NCI-H774 (cell line): ENCODE measurements at regions not wholly inside any gene's neighbourhood (a gene's known extent, or its start where the extent isn't known, plus 50 kb on each side); places are given as distances from the start of the nearest gene placed in this dataset.
"Not testable (repeated sequence)": the region's sequence is repeated elsewhere in the genome, so short reads cannot be mapped to it uniquely, and the experiment has no call there.

Source experiments
- DNase-seq: peaks from one replicate; lab custom pipeline; 2025; lab: John Stamatoyannopoulos, UW

DNA sequence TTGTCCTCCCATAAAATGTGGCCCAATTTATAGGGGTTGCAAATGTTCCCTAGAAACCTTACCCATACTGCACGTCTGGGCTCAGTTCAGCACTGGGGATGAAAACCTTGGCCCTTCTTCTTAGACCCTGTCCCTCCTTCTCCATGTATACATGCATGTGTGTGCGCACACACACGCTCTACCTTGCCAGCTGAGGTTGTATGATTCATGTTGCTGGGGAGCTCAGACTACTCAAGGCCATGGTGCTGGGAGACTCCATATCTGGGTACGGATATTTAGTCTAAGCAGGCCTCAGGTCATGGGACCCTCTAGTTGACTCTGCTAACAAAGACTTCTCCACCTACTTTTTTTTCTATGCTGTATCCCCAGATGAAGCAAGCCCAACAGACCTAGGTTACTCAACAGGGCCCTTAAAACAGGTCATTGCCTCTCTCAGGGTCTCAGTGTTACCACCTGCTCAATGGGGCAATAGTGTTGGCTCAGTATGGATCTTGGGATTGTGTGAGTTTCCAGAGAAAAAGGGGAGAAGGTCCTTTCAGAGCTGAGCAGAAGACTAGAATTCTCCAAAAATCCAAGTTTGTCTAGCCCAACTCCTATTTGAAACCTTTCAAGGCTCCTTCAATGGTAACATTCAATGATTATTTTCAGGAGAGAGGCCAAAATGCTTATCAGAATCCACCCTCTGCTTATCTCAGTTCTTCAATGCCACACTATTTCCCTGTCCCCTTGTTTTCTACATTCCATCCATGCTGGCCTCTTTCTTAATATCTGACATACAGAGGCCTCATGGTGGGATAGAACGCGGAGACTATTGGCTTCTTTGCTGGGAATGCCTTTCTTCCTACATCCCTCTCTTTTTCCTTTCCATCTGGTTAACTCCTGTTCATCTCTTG is 123.6 kb upstream of the PITX1 start:
- no peak for DNase-seq

DNA sequence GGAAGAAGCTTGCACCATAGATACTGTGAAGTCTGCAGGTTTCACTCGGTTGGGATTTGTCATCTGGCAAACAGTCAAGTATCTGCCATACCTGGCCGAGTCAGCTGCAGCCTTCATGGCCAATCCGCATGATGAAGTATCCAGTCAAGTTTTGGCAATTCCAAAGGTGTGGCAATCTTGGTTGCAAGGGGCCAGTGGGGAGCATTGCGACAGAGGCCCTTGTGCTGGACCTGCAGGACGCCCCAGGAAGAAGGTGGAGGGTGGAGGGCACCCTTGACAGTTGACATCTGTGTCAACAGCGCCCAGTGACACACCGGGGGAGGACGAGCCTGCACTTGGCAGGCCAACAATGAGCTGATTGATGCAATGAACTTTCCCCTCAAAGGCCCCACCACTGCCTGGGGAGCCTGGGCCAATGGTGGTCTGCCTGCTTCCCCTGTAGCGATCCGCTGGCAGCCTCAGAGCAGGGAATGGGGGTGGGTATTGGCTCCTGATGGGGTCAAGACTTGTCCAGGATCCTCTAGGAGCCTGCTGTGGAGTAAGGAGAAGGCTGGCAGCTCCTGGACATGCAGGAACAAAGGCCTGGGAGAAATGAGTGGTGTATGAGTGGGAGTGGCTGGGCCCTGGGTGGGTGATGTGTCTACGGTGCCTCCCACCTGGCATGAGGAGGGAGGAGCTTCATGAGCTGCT is 122.8 kb upstream of the PITX1 start:
- DNase-seq = no peak

DNA sequence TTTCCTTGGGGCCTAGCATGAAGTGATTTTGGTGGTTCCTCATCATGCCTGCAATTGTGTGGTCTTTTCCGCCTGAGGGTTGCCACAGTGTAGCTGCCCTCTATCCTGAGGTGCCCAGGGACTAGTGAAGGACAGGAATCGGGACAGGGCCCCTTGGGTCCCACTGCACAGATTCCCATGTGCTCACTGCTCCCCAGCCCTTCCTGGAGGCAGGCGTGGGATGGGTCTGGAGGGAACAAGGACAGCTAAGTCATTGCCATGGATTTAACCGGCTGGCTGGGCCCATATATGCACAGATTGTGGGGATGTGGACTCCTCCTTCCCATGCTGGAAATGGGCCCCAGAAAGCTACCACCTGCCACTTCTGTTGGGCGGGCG is 122.3 kb upstream of the PITX1 start:
- DNase-seq = no peak

DNA sequence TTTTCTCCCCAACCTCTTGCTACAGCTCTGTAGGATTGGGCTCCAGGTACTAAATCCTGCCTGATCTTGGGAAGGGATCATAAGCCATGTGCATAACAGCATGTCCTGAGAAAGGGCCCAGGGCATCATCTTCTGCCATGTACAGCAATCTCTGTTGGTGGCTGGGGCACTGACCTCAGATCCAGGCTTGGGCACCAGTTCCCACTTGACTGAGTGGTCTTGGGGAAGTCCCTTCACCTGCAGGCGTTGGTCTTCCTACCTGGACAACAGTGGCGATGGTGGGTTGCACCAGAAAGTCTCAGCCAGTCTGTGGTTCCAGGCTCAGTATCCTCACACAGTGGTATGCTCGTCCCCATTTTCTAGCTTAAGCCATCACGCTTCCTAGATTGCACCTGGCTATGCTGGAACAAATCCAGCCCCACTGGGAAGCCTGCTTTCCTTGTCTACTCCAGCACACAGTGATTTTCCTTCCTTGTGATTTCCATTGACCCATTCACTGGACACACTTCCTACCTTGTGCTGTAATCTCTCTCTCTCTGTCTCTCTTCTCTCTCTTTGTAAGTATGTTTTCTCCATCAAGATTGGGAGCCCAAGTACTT is 121.7 kb upstream of the PITX1 start:
- peak; percentile 9 for DNase-seq

DNA sequence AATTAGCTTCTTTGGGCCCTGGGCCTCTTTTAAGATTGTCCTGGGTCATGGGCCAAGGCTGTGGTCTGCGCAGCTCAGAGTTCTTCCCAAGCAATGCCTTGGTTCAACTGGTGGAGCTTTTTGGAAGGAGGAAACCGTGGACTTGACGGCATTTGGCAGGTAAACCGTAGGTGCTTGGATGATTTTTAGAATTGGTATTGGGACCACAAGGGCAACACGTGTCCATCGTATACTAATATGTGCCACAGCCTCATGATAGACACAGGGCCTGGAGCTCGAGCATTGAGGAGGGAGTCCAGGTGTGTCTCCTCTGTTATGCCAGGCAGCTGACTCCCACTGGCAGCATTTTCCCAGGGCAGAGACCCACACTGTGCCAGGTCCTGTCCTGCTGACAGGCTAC is 120.9 kb upstream of the PITX1 start:
- no peak for DNase-seq

DNA sequence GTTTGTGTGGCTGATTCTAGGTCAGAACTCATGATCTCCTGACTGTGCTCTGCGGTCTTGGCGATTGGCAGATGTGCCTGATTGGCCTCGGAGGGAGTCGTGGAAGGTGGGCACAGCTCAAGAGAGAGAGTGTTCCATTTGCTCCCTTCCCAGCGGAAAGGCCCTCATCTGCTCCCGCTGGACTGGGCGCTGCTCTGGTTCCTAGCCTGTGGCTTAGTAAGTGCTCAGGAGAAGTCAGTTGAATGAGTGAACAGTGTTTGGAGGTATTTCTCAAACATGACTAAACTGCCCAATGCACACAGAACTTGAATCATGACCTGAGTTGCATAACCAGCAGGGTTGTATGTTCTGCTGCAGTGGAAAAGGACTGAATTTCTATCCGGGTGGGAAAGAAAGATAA is 120.2 kb upstream of the PITX1 start:
- DNase-seq = no peak

DNA sequence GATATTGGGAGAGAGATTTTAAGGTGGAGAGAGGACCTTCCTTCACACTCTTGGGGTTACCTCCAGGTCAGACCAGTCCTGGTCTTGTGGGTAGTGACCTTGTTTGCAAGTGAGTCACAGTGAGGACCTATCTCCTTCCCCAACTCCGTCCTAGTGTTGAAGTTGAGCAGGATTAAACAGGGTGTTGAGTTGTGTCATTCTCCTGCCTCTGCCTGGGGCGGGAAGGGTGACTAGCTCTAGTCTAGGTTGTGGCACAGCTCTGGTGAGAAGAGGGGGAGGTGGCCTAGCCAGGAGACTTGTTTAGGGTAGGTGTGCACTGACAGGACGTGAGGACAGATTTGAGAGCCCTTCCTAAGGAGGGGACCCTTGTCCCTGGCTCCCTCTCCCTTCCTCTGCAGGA is 119.6 kb upstream of the PITX1 start:
- no peak for DNase-seq

DNA sequence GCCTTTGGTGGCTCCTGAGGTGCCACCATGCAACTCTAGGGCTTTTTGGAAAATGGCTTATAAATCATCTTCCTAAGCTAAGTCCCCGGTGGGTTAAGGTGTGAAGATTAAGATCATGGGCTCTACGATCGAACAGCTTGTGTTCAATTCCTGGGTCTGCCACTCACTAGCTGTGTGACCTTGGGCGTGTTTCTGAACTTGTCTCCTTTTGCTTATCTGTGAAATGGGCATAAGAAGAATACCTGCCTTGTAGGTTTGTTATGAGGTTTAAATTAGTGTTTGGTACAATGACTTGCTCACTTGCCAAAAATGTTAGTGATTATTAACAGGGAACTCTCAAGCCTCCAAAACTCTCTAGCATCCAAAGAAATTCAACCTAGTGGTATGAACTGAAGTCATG is 119.2 kb upstream of the PITX1 start:
- DNase-seq = no peak

DNA sequence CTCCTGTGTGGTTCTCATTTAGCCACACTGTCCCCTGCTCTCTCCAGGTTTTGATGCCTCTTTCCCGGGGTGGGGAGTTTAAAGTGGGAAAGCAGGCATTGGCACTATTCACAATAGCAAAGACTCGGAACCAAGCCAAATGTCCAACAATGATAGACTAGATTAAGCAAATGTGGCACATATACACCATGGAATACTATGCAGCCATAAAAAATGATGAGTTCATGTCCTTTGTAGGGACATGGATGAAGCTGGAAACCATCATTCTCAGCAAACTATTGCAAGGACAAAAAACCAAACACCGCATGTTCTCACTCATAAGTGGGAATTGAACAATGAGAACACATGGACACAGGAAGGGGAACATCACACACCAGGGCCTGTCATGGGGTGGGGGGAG is 117.6 kb upstream of the PITX1 start:
- not testable (repeated sequence) for DNase-seq

DNA sequence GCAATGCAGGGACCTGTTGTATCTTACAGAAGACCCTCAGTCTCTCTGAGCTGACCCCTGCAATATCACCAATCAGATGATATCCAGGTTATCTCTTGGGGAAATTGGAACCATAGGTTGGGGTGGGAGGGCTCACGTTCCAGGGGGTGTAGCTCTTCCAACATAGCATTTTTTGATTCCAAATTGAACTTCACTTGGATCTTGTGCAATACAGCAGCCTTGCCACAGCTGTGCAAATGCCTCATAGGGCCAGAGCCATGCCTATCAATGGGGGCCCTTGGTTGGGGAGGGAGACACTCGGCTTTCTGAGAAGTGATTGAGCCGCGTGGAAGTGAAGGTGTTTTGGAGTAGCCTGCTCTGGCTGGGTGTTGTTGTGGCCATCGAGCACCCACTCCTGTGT is 117.2 kb upstream of the PITX1 start:
- no peak for DNase-seq

DNA sequence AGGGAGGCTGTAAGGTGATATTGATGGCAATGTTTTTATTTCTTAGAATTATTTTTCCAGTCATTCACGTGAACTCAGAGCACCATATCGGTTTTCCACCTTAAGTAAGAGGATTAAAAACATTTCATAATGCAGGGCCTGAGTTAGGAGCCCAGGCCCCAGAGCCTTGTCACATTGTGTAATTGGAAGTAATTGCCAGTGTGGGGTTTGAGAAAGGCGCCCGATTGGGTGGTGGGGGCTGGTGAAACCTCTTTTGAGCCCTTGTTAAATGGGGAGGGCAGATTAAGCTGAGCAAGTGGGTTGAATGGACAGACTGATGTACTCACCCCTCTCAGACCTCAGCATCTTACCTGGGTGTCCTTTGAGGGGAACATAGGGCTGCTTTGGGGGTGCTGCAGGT is 116.7 kb upstream of the PITX1 start:
- no peak for DNase-seq

DNA sequence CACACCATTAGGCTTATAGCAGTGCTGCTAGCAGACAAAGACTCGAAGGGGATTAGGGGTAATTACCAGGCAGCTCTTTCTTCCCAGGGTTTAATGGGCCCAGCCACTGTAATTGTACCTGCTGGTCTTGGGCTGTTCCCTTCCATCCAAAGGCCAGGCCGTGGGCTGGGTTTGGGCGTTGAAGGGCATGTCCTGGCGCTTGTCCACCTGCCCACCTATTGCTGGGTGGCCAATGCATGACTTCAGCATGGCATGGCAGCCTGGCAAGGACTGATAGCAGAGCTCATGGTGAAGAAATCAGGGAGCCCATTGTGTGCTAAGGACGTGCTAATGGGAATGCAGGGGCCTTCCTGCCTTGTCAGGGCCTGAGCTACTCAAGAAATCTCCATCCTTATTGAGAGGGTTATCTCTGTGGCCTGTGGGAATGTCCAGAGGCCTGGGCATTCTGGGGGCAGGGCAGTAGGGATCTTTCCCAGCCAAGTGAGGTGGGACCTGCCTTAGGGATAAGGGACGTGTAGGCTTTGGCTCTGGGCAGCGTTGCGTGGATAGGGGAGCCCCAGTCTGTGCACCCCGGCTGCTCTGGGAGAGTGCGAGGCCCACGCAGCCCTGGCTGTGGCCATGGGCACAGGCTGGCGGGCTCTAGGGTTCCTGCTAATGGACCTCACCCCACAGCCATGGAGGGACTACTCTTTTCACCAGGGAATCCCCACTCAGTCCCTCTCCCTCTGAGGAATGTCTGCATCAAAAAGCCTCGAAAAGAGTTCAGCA is 116.1 kb upstream of the PITX1 start:
- DNase-seq = no peak

DNA sequence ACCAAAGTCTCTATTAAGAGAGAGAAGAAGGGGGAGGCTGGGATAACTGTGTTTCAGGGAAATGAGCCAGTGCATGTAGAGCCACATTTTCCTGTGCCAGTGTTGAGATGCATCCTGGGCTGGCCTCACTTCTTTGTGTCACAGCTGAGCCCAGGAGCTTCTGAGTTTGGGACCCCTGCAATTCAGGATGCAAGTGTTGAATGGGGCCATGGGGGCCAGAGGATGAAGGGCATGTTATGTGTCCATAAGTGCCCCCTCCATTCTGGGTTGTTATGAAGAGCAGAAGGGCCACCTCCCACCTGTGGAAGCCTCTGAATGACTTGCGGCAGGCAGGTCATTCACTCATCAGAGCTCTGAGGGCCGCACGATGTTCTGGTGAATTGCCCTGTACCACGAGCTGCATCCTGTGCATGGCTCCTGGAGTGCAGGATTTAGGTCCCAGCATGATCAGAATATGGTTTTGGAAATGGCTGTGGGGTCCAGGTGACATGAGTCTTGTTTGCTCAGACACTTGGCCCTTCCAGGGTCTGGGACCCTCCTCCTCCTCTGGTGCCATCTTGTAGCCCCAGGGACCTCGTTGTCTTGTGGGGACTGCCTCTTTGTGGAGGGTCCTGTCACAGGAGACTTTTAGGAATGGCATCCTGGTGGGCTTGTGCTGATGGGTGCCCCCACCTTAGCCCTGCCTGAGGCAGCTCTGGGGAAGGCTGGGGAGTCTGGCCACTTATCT is 115.4 kb upstream of the PITX1 start:
- no peak for DNase-seq

DNA sequence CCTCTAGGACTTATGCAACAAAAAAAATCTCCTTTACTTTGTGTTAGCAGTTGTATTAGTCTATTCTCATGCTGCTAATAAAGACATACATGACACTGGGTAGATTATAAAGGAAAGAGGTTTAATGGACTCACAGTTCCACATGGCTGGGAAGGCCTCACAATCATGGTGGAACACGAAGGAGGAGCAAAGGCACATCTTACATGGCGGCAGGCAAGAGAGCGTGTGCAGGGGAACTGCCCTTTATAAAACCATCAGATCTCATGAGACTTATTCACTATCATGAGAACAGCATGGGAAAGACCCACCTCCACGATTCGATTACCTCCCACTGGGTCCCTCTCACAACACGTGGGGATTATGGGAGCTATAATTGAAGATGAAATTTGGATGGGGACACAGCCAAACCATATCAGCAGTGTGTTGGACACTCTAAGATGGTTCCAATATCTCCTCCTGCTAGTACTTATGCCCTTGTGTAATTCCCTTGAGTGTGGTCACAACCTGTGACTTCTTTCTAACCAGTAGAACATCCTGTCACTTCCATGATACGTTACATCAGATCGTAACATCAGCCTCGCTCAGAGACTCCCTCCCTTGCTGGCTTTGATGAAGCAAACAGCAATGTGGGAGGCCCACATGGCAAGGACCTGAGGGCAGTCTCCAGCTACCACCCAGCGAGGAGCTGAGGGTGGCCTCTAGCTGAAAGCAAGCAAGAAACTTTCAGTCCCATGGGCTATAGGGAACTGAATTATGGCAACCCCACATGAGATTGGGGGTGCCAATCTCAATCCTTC is 113.5 kb upstream of the PITX1 start:
- DNase-seq = no peak

DNA sequence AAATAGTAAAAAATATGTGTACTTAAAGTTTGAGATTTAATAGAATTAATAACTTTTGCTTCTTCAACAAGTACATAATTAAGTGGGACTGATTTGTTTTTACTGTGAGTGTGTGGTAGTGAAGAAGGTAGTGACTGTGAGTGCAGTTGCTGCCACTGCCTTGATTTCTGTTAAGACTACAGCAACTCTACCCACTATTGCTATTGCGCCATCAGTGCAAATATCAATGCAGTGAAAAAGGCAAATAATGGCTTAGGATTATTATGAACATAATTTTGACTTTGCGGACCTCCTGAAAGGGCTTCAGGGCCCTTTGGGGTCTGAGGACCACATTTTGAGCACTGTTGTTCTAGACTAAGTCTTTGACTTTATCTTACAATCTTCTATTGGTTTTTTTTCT is 112.0 kb upstream of the PITX1 start:
- DNase-seq = no peak

DNA sequence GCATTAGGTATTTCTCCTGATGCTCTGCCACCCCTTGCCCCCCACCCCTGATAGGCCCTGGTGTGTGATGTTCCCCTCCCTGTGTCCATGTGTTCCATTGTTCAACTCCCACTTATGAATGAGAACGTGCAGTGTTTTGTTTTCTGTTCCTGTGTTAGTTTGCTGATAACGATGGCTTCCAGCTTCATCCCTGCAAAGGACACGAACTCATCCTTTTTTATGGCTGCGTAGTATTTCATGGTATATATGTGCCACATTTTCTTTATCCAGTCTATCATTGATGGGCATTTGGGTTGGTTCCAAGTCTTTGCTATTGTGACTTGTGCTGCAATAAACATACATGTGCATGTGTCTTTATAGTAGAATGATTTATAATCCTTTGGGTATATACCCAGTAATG is 109.7 kb upstream of the PITX1 start:
- DNase-seq = not testable (repeated sequence)

DNA sequence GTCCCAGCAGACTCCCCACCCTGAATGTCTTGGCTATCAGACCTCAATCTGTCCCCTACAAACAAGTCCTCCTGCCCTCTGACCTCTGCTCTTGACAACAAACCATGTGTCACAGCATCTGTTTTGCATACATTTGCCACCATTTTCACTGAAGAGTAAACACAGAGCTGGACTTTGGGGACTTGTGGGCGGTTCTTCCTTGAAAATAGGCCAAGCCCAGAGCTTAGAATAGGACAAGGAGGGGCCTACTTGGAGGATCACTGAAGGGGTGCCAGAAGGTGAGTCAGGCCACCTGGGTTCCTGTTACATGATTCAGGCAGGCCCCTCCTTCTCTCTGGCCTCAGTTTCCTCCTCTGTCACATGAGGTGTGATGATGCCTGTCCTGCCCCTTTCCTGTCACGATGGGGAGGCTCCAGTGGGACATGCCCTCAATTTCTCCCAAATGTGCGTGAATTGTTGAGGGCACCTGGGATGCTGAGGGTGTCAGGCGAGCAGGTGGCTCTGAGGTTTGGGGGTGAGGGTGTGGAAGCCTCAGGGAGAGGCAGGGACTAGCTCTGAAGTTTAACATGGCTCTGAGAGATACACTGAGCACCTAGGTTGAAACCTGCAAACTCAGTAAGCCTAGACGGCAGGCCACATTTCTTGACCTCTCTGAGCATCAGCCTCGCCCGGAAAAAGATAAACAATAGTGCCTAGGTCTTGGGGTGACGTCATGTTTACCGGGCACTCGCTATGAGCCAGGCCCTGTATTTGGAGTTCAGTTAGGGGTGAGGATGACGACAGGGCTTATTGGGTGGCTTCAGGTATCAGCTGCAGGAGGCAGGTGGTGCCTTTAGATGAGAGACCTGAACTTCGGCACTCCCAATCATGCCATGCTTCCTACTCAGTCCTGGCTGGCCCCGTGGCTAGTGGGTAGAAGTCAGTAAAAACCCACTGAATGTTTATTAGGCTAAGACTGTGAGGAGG is 107.6 kb upstream of the PITX1 start:
- DNase-seq = peak; percentile 25

DNA sequence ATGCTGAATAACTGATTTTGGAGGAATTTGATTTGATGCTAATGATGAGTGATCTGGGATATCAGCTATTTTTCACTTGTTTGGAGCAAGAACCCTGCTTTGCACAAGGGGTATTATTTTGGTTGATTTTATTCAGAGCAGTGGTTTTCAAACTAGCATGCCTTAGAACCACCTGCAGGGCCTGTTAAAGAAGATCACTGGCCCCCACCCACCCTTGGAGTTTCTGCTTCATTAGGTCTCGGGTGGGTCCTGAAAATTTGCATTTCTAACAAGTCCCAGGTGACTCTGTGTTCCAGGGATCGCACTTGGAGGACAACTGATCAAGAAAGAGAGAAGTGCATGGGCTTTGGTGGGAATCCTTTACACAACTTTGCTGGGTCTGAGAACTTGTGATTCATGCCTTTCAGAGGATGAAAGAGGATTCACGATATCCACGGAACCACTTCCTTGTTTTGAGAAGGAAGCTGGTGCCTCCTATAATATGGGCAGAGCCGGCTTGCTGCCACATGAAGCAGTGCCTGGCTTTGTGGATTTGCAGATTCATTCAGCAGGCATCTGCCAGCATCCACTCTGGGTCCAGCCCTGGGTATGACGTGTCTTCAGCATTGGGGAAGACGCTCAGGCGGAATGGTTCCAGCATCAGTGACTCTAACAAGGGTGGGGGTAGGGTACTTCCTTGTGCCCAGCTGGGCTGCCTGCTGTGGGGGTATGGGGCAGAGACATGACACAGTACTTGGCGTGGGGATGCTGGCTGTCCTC is 106.6 kb upstream of the PITX1 start:
- DNase-seq = no peak
